Endothelial cell of umbilical vein (primary cell): ENCODE measurements at regions not wholly inside any gene's neighbourhood (a gene's known extent, or its start where the extent isn't known, plus 50 kb on each side); places are given as distances from the start of the nearest gene placed in this dataset.

Source experiments
- BruUV-seq: library from RNA; stranded (reverse); fragments of 400-500 nt; replicated peaks from 2 replicates; lab custom pipeline; 2021; lab: Mats Ljungman, UMichigan
- CTCF ChIA-PET: fragments of 300-600, 350-600 bp; sonication (Branson Sonifier 250); formaldehyde crosslinking; loops from one replicate; lab custom pipeline; 2021; ENCODE audit warnings: antibody characterized with exemption, inconsistent platforms; lab: Charles Lee
- POLR2A ChIA-PET: fragments of 300-600, 350-600 bp; sonication (Branson Sonifier 250); formaldehyde crosslinking; loops from one replicate; lab custom pipeline; 2021; ENCODE audit warnings: antibody characterized with exemption, inconsistent platforms; lab: Charles Lee
- DNase-seq: peaks from one replicate; pipeline ENCODE4 v3.0.0-alpha.2; 2011; ENCODE audit warnings: low read depth, low spot score
- FAIRE-seq: peaks from 2 replicates; lab custom pipeline; 2011; peaks lifted over from hg19 to GRCh38; lab: Jason Lieb, UNC
- H2AFZ ChIP-seq: 2 replicates; pipeline ENCODE4 v1.6.0; 2012; ENCODE audit warnings: low read depth, low read length, control low read depth, inconsistent platforms
- H3K27ac ChIP-seq: 2 replicates; pipeline ENCODE4 v1.5.1; 2011; ENCODE audit warnings: low read depth, mild to moderate bottlenecking, control low read depth, low read length, moderate library complexity; ENCODE audit not compliant: insufficient read depth
- H3K27me3 ChIP-seq, 2 experiments: 2 replicates each; pipeline versions ENCODE4 v1.6.0 to v1.6.1; 2011; ENCODE audit warnings: low read length in 2 of 2, mixed read lengths in 1 of 2; ENCODE audit not compliant: control insufficient read depth in 2 of 2, insufficient read depth in 2 of 2
- H3K36me3 ChIP-seq, 2 experiments: 2 replicates in 1 of 2; 3 replicates in 1 of 2; pipeline ENCODE4 v1.5.1; 2011; ENCODE audit warnings: low read length in 2 of 2, mild to moderate bottlenecking in 1 of 2, moderate library complexity in 1 of 2; ENCODE audit not compliant: control insufficient read depth in 2 of 2, insufficient read depth in 2 of 2; ENCODE audit errors: extremely low read depth in 1 of 2
- H3K4me1 ChIP-seq: 3 replicates; pipeline ENCODE4 v1.5.1; 2011; ENCODE audit warnings: mild to moderate bottlenecking, low read length; ENCODE audit not compliant: control insufficient read depth, insufficient read depth; ENCODE audit errors: extremely low read depth
- H3K4me2 ChIP-seq: 2 replicates; pipeline ENCODE4 v1.6.1; 2011; ENCODE audit warnings: low read length, control low read depth, mixed read lengths; ENCODE audit not compliant: insufficient read depth
- H3K4me3 ChIP-seq, 3 experiments: fragments of 200-600 bp in 1 of 3; sonication (generic), shearing (Covaris generic) in 1 of 3; replicated peaks in 1 of 3; 2 replicates each; pipeline ENCODE4 v1.5.1; 2011 to 2016; ENCODE audit warnings: control low read depth in 3 of 3, low read length in 3 of 3, mild to moderate bottlenecking in 2 of 3, inconsistent platforms in 1 of 3, low read depth in 1 of 3, moderate library complexity in 1 of 3; ENCODE audit not compliant: insufficient read depth in 1 of 3
- H3K79me2 ChIP-seq: 2 replicates; pipeline ENCODE4 v1.6.0; 2012; ENCODE audit warnings: low read length, inconsistent platforms; ENCODE audit not compliant: control insufficient read depth, insufficient read depth
- H3K9ac ChIP-seq: replicated peaks from 2 replicates; pipeline ENCODE3; 2011; ENCODE audit warnings: low read length, control low read depth; ENCODE audit not compliant: insufficient read depth; ENCODE audit errors: extremely low read depth
- H3K9me1 ChIP-seq: replicated peaks from 3 replicates; pipeline ENCODE4 v1.6.0; 2011; ENCODE audit warnings: mild to moderate bottlenecking, low read length; ENCODE audit not compliant: control insufficient read depth, insufficient read depth; ENCODE audit errors: extremely low read depth
- H3K9me3 ChIP-seq: replicated peaks from 2 replicates; pipeline ENCODE4 v1.5.1; 2012; ENCODE audit warnings: low read length, inconsistent platforms; ENCODE audit not compliant: control insufficient read depth, insufficient read depth
- H4K20me1 ChIP-seq: replicated peaks from 2 replicates; pipeline ENCODE3; 2011; ENCODE audit warnings: mild to moderate bottlenecking, low read length; ENCODE audit not compliant: control insufficient read depth, insufficient read depth; ENCODE audit errors: extremely low read depth
- EZH2 ChIP-seq: IDR thresholded peaks from 2 replicates; pipeline ENCODE4 v1.6.1; 2012; ENCODE audit warnings: borderline replicate concordance, low read depth, mild to moderate bottlenecking, moderate library complexity, low read length, inconsistent platforms; ENCODE audit not compliant: severe bottlenecking
- FOS ChIP-seq: IDR thresholded peaks from 2 replicates; pipeline ENCODE4 v1.6.1; 2011; ENCODE audit warnings: mild to moderate bottlenecking, low read length, moderate library complexity, borderline replicate concordance; ENCODE audit not compliant: insufficient read depth
- GATA2 ChIP-seq: IDR thresholded peaks from 2 replicates; pipeline ENCODE4 v1.7.0; 2011; ENCODE audit warnings: low read depth, mild to moderate bottlenecking, moderate library complexity, mixed read lengths, low read length; ENCODE audit not compliant: insufficient read length, insufficient read depth
- JUN ChIP-seq: IDR thresholded peaks from 2 replicates; pipeline ENCODE4 v1.6.1; 2011; ENCODE audit warnings: borderline replicate concordance, low read depth; ENCODE audit not compliant: insufficient read length, insufficient read depth
- MYC ChIP-seq: IDR thresholded peaks from one replicate; pipeline ENCODE4 v1.6.1; 2011; ENCODE audit warnings: mild to moderate bottlenecking, low read depth, low read length
- POLR2A ChIP-seq: IDR thresholded peaks from 2 replicates; pipeline ENCODE4 v1.6.1; 2012; ENCODE audit warnings: low read depth, mild to moderate bottlenecking, control low read depth, low read length
- POLR2AphosphoS5 ChIP-seq: IDR thresholded peaks from 2 replicates; pipeline ENCODE4 v1.6.1; 2012; ENCODE audit warnings: low read depth, mild to moderate bottlenecking, control low read depth, low read length, moderate library complexity; ENCODE audit not compliant: insufficient read depth
- dilution Hi-C: fragments of 300-500 bp; cut with MboI; formaldehyde crosslinking; loops from one replicate; pipeline ENCODE4 v1.15.0; 2019; ENCODE audit warnings: low sequenced_read_pairs; ENCODE audit not compliant: extremely low pct_ligation_motif_present
- intact Hi-C: fragments of 100-400 bp; cut with micrococcal nuclease; formaldehyde crosslinking; loops from one replicate; pipeline ENCODE4 v1.10.0; 2022
- TF ChIP-seq, protein P1 (sequence below): IDR thresholded peaks from 2 replicates; pipeline ENCODE4 v1.6.1; 2011; ENCODE audit not compliant: insufficient read depth, insufficient read length
- TF ChIP-seq, protein P2 (sequence below), 2 donors: IDR thresholded peaks; 1 replicate in 1 of 2; 2 replicates in 1 of 2; pipeline ENCODE4 v1.5.1; 2011; ENCODE audit warnings: low read length in 2 of 2, mild to moderate bottlenecking in 2 of 2, moderate library complexity in 2 of 2, control low read depth in 1 of 2, inconsistent platforms in 1 of 2, low read depth in 1 of 2; ENCODE audit not compliant: insufficient read depth in 1 of 2; ENCODE audit errors: extremely low read depth in 1 of 2

DNA sequence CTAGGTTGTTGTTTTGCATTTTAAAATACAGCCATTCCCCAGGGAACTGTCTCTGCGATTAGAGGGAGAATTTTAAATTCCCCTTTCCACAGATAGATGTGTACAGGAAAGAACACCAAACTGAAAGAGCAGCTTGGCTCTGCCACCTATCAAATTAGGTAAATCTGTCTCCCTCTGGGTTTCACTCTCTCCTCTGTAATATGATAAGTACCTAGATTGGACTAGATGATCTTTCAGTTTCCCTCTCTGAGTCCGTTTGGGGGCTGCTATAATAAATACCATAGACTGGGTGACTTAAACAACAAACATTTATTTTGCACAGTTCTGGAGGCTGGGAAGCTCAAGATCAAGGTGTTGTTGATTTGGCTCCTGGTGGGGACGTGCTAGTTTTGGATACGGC is 186.0 kb downstream of the KIF20B start:
- H3K79me2 ChIP-seq: no peaks in the 10 kb centered on the region
- ChIA-PET POLR2A (no interaction called here), CTCF (no interaction called here)
- no peaks in the 10 kb centered on the region for H3K4me1 ChIP-seq
- BruUV-seq: no TSS peak
- intact Hi-C loops (no loop called here), dilution Hi-C loops (no loop called here)
- H3K27ac ChIP-seq: no peak overlapping the region
- no peaks in the 10 kb centered on the region for H3K9me3 ChIP-seq
- no peak overlapping the region for H3K9ac ChIP-seq
- no peak overlapping the region for H2AFZ ChIP-seq
- DNase-seq (no peak), FAIRE-seq (no peak)
- no peaks in the 10 kb centered on the region for H3K36me3 ChIP-seq
- H3K9me1 ChIP-seq: no peaks in the 10 kb centered on the region
- H4K20me1 ChIP-seq: no peaks in the 10 kb centered on the region
- H3K27me3 ChIP-seq: peaks cover 0 to 1% of the 10 kb centered on the region in 2 experiments
- no peak for TF ChIP-seq EZH2
- TF ChIP-seq, protein P1, sequence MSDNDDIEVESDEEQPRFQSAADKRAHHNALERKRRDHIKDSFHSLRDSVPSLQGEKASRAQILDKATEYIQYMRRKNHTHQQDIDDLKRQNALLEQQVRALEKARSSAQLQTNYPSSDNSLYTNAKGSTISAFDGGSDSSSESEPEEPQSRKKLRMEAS: no peak
- no peak for TF ChIP-seq GATA2
- no peak for TF ChIP-seq JUN
- TF ChIP-seq MYC: no peak
- TF ChIP-seq FOS: no peak
- TF ChIP-seq, protein P2, sequence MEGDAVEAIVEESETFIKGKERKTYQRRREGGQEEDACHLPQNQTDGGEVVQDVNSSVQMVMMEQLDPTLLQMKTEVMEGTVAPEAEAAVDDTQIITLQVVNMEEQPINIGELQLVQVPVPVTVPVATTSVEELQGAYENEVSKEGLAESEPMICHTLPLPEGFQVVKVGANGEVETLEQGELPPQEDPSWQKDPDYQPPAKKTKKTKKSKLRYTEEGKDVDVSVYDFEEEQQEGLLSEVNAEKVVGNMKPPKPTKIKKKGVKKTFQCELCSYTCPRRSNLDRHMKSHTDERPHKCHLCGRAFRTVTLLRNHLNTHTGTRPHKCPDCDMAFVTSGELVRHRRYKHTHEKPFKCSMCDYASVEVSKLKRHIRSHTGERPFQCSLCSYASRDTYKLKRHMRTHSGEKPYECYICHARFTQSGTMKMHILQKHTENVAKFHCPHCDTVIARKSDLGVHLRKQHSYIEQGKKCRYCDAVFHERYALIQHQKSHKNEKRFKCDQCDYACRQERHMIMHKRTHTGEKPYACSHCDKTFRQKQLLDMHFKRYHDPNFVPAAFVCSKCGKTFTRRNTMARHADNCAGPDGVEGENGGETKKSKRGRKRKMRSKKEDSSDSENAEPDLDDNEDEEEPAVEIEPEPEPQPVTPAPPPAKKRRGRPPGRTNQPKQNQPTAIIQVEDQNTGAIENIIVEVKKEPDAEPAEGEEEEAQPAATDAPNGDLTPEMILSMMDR (IDR thresholded peaks at IDR 0.05; ENCODE audit: extremely low read depth in 1 of 2, insufficient read depth in 1 of 2, low read depth in 1 of 2, low read length in 2 of 2): no peak
- TF ChIP-seq POLR2A: no peak
- TF ChIP-seq POLR2AphosphoS5: no peak
- H3K4me2 ChIP-seq: no peak overlapping the region
- no peak overlapping the region for H3K4me3 ChIP-seq
